ENCODE measurements at regions not wholly inside any gene's neighbourhood (a gene's known extent, or its start where the extent isn't known, plus 50 kb on each side); places are given as distances from the start of the nearest gene placed in this dataset.
A peak's percentile ranks its signal among the peaks of the same experiment; 100 is the strongest.

DNA sequence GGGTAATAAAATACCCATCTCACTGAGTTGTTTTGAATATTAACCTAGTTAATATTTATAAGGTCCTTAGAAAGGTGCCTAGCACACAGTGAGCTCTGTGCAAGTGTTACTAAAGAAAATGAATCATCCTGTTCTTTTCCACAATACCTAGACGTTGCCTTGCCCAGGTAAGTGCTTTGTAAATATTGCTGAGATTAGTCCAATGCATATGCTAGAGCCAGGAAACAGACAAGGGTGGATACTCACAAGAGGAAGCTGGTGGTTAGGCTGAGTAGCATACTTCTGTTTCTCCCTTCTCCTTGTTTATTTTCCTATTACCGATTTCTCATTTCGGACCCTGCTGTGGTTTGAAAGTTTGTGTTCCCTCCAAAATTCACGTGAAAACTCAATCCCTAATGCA lies 58.1 kb upstream of the BARX2 start:
- TF ChIP-seq, protein P1, sequence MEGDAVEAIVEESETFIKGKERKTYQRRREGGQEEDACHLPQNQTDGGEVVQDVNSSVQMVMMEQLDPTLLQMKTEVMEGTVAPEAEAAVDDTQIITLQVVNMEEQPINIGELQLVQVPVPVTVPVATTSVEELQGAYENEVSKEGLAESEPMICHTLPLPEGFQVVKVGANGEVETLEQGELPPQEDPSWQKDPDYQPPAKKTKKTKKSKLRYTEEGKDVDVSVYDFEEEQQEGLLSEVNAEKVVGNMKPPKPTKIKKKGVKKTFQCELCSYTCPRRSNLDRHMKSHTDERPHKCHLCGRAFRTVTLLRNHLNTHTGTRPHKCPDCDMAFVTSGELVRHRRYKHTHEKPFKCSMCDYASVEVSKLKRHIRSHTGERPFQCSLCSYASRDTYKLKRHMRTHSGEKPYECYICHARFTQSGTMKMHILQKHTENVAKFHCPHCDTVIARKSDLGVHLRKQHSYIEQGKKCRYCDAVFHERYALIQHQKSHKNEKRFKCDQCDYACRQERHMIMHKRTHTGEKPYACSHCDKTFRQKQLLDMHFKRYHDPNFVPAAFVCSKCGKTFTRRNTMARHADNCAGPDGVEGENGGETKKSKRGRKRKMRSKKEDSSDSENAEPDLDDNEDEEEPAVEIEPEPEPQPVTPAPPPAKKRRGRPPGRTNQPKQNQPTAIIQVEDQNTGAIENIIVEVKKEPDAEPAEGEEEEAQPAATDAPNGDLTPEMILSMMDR (conservative IDR thresholded peaks at IDR 0.05): no peak
- peak overlapping the region; percentile 99 for H3K27ac ChIP-seq

DNA sequence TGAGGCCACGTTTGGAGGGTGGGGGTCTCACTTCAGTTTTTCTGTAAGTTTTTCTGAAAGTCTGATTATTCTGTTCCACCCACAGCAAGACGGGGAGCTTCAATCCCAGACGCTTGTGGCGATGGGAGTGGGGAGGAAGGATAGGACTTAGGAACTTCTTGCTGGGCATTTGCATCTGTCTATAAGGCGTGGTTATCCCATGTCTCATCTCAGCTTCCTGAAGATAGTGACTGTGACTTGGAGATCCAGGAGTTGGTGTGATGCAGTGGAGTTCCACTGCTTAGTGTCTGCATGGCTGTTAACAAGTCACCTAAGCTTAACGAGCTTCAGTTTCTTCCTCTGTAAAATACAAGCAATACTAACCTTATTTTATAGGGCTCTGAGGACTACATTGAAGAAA lies 58.9 kb upstream of the BARX2 start:
- H3K27ac ChIP-seq: peak overlapping the region; percentile 99
- TF ChIP-seq, protein P1 (conservative IDR thresholded peaks at IDR 0.05): no peak

DNA sequence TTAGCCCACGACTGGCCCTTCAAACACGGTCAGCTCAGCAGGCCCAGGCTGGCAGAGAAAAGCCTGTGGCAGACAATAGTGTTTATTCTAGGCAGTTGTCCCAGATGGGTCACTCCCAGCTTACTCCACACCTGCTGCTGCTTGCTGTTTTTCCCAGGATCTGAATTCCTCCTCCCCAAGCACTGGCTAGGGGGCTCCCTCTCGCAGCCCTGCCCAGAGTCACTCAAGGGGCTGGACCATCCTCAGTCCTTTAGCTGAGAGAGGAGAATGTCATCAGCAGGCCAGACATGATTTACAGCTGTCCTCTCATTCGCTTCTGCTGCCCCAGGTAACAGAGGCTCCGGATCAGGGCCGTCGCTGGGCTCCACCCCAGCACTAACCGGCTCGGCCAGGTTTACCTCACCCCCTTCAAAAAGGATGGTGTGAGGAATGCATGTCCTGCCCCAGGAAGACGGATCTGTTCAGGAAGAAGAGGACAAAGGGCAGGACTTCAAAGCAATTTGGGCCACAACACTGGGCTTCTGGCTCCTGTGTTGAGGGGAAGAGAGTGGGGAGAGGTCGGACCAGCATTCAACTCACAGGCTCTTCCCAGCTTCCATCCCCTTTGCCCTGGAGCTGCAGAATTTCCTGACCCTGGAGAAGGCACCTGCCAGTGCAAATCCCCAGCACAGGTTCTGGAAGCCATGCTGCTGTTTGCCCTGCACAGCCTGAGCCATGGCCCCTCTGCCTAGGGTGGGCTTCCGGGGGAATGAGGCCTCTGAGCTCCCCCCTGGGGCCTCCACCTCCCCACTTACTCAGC lies 59.7 kb upstream of the BARX2 start:
- H3K27ac ChIP-seq: peak overlapping the region; percentile 99
- TF ChIP-seq, protein P1 (conservative IDR thresholded peaks at IDR 0.05): no peak

DNA sequence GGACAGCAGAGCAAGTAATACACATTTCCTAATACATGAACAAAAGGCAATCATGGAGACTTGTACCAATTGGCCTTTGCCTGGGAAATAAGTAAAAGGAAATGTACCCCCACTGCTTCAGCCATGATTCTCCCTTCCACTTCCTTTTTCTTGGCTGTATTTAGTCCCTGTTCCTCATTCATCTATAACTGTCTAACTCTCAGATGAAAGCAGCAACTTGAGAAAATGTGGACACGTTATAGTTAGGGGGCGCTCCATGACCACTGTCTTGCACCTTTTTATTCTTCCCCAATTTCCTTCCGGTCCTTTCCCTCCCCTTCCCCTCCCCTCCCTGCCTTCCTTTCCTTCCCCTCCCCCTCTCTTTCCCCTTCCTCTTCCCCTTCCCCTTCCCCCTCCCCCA lies 61.3 kb upstream of the BARX2 start:
- TF ChIP-seq, protein P1 (conservative IDR thresholded peaks at IDR 0.05): no peak
- peak overlapping the region; percentile 99 for H3K27ac ChIP-seq

DNA sequence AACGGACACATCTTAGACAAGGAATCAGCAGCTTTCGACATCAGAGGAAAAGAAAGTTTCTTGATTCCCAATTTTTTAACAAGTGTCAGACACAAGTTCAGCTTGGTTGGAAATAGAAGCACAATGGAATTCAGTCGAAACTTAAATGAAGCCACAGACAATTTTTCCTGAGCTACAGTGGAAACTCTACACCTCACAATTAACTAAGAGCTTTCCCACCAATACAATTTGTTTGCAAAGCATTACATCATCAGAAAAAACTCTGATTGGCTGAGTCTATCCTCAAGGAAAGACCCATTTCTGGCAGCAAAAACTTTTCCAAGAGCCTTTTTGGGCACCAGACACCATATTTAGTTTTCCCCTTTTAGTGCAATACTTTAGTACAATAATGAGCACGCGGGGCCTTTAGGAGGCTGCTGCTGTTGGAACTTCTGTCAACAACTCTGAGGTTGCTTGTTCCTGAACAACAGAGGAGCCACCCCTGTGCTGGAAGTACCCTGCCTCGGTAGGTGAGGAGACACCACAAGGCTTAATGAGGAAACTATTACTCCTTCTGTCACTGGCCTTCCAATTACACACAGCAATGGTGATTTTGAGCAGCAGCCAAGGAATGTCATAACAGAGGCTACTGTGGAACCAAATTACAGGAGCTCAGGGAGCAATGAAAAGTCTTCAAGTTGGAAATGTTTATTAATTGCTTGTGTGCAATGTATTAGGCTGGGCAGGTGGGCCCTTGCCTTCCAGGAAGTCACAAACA lies 61.9 kb upstream of the BARX2 start:
- H3K27ac ChIP-seq: peak overlapping the region; percentile 99
- TF ChIP-seq, protein P1 (conservative IDR thresholded peaks at IDR 0.05): no peak

DNA sequence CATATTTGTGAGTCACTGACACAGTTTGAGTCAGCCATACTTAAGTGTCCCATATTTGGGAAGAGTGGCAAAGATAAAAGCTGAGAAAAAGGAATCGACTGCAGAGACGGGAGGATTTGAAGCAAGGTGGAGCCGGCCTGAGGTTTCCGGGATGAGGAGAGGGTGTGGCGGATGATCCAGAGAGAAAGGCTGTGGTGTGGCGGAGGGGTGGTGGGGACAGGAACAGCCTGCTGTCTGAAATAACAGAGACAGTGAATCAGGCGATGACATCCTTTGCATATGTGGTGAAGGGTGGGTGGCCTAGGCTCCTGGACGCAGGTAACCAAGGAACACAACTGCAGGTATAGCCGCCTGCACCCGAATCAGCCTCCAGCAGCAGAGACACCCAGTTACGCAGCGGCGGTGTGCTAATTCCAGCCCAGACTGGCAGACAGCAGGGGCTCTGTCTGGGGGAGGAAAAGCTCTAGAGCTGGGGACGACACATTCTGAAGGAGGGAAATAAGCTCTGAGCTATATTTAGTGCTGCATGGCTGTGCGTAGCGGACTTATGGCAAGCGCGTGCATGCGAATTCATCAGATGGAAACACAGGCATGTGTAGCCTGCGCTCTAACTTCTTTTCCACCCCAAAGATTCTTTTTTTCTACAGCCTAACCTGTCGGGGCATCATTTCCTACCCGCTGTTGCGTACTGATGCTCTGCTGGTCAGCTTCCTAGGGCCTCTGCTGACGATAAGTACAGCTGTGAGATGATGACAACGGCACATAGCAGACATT lies 62.7 kb upstream of the BARX2 start:
- TF ChIP-seq, protein P1 (conservative IDR thresholded peaks at IDR 0.05): no peak
- peak overlapping the region; percentile 99 for H3K27ac ChIP-seq

Data from VCaP (cell line).